SK-N-SH treated with all-trans-retinoic acid at 6 μM for 48 hours (cell line): ENCODE measurements at regions not wholly inside any gene's neighbourhood (a gene's known extent, or its start where the extent isn't known, plus 50 kb on each side); places are given as distances from the start of the nearest gene placed in this dataset.

ENCODE experiments used
- ATAC-seq: fragments of 200-7000 bp; cut with Tn5 transposase; 3 replicates; pipeline ENCODE4 v1.9.1; 2020; ENCODE audit warnings: mild to moderate bottlenecking, moderate library complexity
- ARNTL ChIP-seq: fragments of 450-650 bp; formaldehyde crosslinking; IDR thresholded peaks from 2 replicates; pipeline ENCODE4 v1.5.0; 2020; ENCODE audit warnings: low read depth, mild to moderate bottlenecking, moderate library complexity, borderline replicate concordance
- BACH2 ChIP-seq: fragments of 250-450 bp; sonication (Bioruptor Pico); IDR thresholded peaks from 2 replicates; pipeline ENCODE4 v1.9.0; 2021; ENCODE audit warnings: mild to moderate bottlenecking, borderline replicate concordance
- CSDC2 ChIP-seq: fragments of 250-450 bp; sonication (Bioruptor Pico); IDR thresholded peaks from 2 replicates; pipeline ENCODE4 v1.5.0; 2020; ENCODE audit warnings: mild to moderate bottlenecking, moderate library complexity
- GLIS3 ChIP-seq: fragments of 250-450 bp; sonication (Bioruptor Pico); IDR thresholded peaks from 2 replicates; pipeline ENCODE4 v1.5.0; 2020; ENCODE audit warnings: mild to moderate bottlenecking, moderate library complexity
- ISL1 ChIP-seq: fragments of 250-450 bp; sonication (Bioruptor Pico); IDR thresholded peaks from 2 replicates; pipeline ENCODE4 v2.1.2; 2022; ENCODE audit warnings: mild to moderate bottlenecking, moderate library complexity
- OSR1 ChIP-seq: fragments of 250-450 bp; sonication (Bioruptor Pico); IDR thresholded peaks from 2 replicates; pipeline ENCODE4 v1.8.0; 2022; ENCODE audit warnings: moderate library complexity, mild to moderate bottlenecking, inconsistent platforms
- PPARA ChIP-seq: fragments of 250-450 bp; sonication (Bioruptor Pico); IDR thresholded peaks from 2 replicates; pipeline ENCODE4 v1.5.0; 2020; ENCODE audit warnings: mild to moderate bottlenecking, borderline replicate concordance
- RARB ChIP-seq: fragments of 250-450 bp; sonication (Bioruptor Pico); IDR thresholded peaks from 2 replicates; pipeline ENCODE4 v1.8.0; 2021; ENCODE audit warnings: mild to moderate bottlenecking, moderate library complexity
- SNAI2 ChIP-seq: fragments of 250-450 bp; sonication (Bioruptor Pico); IDR thresholded peaks from 2 replicates; pipeline ENCODE4 v1.5.0; 2020; ENCODE audit warnings: mild to moderate bottlenecking, moderate library complexity
- TCF4 ChIP-seq: fragments of 250-450 bp; sonication (Bioruptor Pico); IDR thresholded peaks from 2 replicates; pipeline ENCODE4 v1.8.0; 2021; ENCODE audit warnings: mild to moderate bottlenecking, moderate library complexity, borderline replicate concordance
- TOX ChIP-seq: fragments of 250-450 bp; sonication (Bioruptor Pico); IDR thresholded peaks from 2 replicates; pipeline ENCODE4 v1.8.0; 2021; ENCODE audit warnings: mild to moderate bottlenecking, moderate library complexity, borderline replicate concordance
- ZC3H10 ChIP-seq: fragments of 250-450 bp; sonication (Bioruptor Pico); IDR thresholded peaks from 2 replicates; pipeline ENCODE4 v1.5.1; 2021; ENCODE audit warnings: mild to moderate bottlenecking, moderate library complexity
- ZFP30 ChIP-seq: fragments of 450-650 bp; formaldehyde crosslinking; IDR thresholded peaks from 2 replicates; pipeline ENCODE4 v1.5.0; 2022; ENCODE audit warnings: mild to moderate bottlenecking, moderate library complexity
- ZNF565 ChIP-seq: fragments of 450-650 bp; formaldehyde crosslinking; conservative IDR thresholded peaks from 2 replicates; pipeline ENCODE4 v1.5.0; 2020; ENCODE audit warnings: low read depth, mild to moderate bottlenecking, moderate library complexity
- ZNF70 ChIP-seq: fragments of 450-650 bp; formaldehyde crosslinking; IDR thresholded peaks from 2 replicates; pipeline ENCODE4 v1.5.0; 2020; ENCODE audit warnings: mild to moderate bottlenecking, moderate library complexity
- ZNF8 ChIP-seq: fragments of 450-650 bp; formaldehyde crosslinking; IDR thresholded peaks from 2 replicates; pipeline ENCODE4 v1.5.0; 2020; ENCODE audit warnings: mild to moderate bottlenecking, moderate library complexity
- TF ChIP-seq, protein P1 (sequence below): fragments of 250-450 bp; sonication (Bioruptor Pico); IDR thresholded peaks from 2 replicates; pipeline ENCODE4 v1.8.0; 2021; ENCODE audit warnings: low read depth, mild to moderate bottlenecking, moderate library complexity, borderline replicate concordance
- TF ChIP-seq, protein P2 (sequence below): fragments of 250-450 bp; sonication (Bioruptor Pico); IDR thresholded peaks from 2 replicates; pipeline ENCODE4 v1.5.1; 2021; ENCODE audit warnings: mild to moderate bottlenecking, moderate library complexity
- TF ChIP-seq, protein P3 (sequence below): fragments of 250-450 bp; sonication (Bioruptor Pico); IDR thresholded peaks from 2 replicates; pipeline ENCODE4 v1.5.1; 2020; ENCODE audit warnings: low read depth, mild to moderate bottlenecking, moderate library complexity
- TF ChIP-seq, protein P4 (sequence below): fragments of 250-450 bp; sonication (Bioruptor Pico); IDR thresholded peaks from 2 replicates; pipeline ENCODE4 v1.8.0; 2020; ENCODE audit warnings: mild to moderate bottlenecking, moderate library complexity, borderline replicate concordance
- TF ChIP-seq, protein P5 (sequence below): fragments of 250-450 bp; sonication (Bioruptor Pico); IDR thresholded peaks from 2 replicates; pipeline ENCODE4 v1.5.0; 2020; ENCODE audit warnings: mild to moderate bottlenecking, moderate library complexity

DNA sequence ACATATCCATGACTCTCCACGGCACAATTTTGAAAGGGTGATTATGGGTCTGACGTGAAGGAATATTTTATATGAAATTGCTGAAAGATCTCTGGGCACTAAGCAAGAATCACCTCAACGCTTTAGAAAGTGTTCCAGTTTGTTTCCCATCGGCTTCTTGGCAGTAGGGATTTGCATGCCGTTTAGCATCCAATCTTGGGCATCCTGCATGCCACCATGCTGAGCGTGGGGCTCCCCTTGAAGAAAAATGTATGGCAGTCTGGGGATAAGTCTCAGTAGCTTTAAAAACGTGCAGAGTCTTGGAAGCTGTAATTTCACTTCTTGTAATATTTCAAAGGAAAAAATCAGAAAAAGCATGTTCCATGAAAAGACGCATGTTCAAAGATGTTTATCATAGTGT is 151.7 kb downstream of the DMRT2 start:
- TF ChIP-seq ZNF8 (no peak), ZNF565 (CRISPR knock-in tag) (no peak), TOX (no peak), GLIS3 (CRISPR knock-in tag) (no peak), OSR1 (CRISPR knock-in tag) (no peak), ZNF70 (CRISPR knock-in tag) (no peak)
- TF ChIP-seq, protein P1, sequence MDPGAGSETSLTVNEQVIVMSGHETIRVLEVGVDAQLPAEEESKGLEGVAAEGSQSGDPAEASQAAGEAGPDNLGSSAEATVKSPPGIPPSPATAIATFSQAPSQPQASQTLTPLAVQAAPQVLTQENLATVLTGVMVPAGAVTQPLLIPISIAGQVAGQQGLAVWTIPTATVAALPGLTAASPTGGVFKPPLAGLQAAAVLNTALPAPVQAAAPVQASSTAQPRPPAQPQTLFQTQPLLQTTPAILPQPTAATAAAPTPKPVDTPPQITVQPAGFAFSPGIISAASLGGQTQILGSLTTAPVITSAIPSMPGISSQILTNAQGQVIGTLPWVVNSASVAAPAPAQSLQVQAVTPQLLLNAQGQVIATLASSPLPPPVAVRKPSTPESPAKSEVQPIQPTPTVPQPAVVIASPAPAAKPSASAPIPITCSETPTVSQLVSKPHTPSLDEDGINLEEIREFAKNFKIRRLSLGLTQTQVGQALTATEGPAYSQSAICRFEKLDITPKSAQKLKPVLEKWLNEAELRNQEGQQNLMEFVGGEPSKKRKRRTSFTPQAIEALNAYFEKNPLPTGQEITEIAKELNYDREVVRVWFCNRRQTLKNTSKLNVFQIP (CRISPR knock-in tag), result no peak
- no peak for ATAC-seq

DNA sequence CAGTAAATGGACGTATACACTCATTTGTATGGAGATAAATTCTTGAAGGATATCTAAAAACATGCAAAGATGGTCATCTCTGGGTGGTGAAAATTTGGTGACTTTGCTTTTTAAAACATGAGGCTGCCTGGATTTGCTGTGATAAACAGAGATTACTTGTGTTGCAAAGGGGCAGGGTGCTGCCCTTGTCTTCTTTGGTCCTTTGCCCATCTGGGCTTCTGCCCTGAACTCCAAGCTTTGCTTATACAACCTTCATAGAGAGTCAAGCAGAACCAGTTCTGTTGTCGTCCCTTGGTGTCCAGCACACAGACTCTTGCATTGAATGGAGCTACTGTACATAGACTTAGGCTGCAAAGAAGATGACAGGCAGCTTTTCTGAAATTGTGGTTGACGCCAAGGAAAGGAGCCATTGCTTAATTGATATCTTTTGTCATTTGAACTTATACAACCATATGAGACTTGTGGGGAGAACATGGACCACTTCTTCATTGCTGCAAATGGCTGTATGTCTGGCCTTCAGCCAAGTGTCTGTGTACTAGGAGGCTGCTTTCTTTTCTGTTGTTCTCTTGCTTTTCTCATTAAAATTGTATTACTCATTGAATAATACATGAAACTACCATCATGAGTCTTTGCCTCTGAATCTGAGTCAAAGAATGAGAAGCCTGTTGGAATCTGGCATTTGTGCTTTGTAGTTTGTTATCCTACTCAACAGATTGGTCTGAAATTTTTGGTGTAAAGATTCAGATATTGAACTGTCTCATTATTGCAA is 152.5 kb downstream of the DMRT2 start:
- no peak for ATAC-seq
- TF ChIP-seq ZNF8 (no peak), ARNTL (CRISPR knock-in tag) (no peak), ZNF565 (CRISPR knock-in tag) (no peak), RARB (no peak), CSDC2 (CRISPR knock-in tag) (no peak), PPARA (CRISPR knock-in tag) (no peak), SNAI2 (CRISPR knock-in tag) (no peak), TCF4 (CRISPR knock-in tag) (no peak), ZC3H10 (CRISPR knock-in tag) (no peak), OSR1 (CRISPR knock-in tag) (no peak), GLIS3 (CRISPR knock-in tag) (no peak), ISL1 (CRISPR knock-in tag) (no peak), BACH2 (CRISPR knock-in tag) (no peak), ZFP30 (CRISPR knock-in tag) (no peak)
- TF ChIP-seq, protein P1 (CRISPR knock-in tag), result no peak
- TF ChIP-seq, protein P2, sequence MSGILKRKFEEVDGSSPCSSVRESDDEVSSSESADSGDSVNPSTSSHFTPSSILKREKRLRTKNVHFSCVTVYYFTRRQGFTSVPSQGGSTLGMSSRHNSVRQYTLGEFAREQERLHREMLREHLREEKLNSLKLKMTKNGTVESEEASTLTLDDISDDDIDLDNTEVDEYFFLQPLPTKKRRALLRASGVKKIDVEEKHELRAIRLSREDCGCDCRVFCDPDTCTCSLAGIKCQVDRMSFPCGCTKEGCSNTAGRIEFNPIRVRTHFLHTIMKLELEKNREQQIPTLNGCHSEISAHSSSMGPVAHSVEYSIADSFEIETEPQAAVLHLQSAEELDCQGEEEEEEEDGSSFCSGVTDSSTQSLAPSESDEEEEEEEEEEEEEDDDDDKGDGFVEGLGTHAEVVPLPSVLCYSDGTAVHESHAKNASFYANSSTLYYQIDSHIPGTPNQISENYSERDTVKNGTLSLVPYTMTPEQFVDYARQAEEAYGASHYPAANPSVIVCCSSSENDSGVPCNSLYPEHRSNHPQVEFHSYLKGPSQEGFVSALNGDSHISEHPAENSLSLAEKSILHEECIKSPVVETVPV (CRISPR knock-in tag), result no peak
- TF ChIP-seq, protein P3, sequence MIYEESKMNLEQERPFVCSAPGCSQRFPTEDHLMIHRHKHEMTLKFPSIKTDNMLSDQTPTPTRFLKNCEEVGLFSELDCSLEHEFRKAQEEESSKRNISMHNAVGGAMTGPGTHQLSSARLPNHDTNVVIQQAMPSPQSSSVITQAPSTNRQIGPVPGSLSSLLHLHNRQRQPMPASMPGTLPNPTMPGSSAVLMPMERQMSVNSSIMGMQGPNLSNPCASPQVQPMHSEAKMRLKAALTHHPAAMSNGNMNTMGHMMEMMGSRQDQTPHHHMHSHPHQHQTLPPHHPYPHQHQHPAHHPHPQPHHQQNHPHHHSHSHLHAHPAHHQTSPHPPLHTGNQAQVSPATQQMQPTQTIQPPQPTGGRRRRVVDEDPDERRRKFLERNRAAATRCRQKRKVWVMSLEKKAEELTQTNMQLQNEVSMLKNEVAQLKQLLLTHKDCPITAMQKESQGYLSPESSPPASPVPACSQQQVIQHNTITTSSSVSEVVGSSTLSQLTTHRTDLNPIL, result no peak
- TF ChIP-seq, protein P4, sequence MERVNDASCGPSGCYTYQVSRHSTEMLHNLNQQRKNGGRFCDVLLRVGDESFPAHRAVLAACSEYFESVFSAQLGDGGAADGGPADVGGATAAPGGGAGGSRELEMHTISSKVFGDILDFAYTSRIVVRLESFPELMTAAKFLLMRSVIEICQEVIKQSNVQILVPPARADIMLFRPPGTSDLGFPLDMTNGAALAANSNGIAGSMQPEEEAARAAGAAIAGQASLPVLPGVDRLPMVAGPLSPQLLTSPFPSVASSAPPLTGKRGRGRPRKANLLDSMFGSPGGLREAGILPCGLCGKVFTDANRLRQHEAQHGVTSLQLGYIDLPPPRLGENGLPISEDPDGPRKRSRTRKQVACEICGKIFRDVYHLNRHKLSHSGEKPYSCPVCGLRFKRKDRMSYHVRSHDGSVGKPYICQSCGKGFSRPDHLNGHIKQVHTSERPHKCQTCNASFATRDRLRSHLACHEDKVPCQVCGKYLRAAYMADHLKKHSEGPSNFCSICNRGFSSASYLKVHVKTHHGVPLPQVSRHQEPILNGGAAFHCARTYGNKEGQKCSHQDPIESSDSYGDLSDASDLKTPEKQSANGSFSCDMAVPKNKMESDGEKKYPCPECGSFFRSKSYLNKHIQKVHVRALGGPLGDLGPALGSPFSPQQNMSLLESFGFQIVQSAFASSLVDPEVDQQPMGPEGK (CRISPR knock-in tag), result no peak
- TF ChIP-seq, protein P5, sequence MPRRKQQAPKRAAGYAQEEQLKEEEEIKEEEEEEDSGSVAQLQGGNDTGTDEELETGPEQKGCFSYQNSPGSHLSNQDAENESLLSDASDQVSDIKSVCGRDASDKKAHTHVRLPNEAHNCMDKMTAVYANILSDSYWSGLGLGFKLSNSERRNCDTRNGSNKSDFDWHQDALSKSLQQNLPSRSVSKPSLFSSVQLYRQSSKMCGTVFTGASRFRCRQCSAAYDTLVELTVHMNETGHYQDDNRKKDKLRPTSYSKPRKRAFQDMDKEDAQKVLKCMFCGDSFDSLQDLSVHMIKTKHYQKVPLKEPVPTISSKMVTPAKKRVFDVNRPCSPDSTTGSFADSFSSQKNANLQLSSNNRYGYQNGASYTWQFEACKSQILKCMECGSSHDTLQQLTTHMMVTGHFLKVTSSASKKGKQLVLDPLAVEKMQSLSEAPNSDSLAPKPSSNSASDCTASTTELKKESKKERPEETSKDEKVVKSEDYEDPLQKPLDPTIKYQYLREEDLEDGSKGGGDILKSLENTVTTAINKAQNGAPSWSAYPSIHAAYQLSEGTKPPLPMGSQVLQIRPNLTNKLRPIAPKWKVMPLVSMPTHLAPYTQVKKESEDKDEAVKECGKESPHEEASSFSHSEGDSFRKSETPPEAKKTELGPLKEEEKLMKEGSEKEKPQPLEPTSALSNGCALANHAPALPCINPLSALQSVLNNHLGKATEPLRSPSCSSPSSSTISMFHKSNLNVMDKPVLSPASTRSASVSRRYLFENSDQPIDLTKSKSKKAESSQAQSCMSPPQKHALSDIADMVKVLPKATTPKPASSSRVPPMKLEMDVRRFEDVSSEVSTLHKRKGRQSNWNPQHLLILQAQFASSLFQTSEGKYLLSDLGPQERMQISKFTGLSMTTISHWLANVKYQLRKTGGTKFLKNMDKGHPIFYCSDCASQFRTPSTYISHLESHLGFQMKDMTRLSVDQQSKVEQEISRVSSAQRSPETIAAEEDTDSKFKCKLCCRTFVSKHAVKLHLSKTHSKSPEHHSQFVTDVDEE (CRISPR knock-in tag), result no peak
